HepG2 (cell line): ENCODE measurements at regions not wholly inside any gene's neighbourhood (a gene's known extent, or its start where the extent isn't known, plus 50 kb on each side); places are given as distances from the start of the nearest gene placed in this dataset.
A peak's percentile ranks its signal among the peaks of the same experiment; 100 is the strongest.

Experiments used
- CEBPG ChIP-seq: IDR thresholded peaks from 2 replicates; pipeline ENCODE4 v1.6.1; 2016
- FOXJ3 ChIP-seq: sonication (generic); formaldehyde crosslinking; IDR thresholded peaks from 2 replicates; pipeline ENCODE4 v1.4.0; 2020; ENCODE audit warnings: missing genetic modification reagents, mild to moderate bottlenecking, borderline replicate concordance
- HNF4A ChIP-seq: sonication (generic); formaldehyde crosslinking; IDR thresholded peaks from 2 replicates; pipeline ENCODE4 v1.4.0; 2020; ENCODE audit warnings: missing genetic modification reagents
- KDM3A ChIP-seq: IDR thresholded peaks from 2 replicates; pipeline ENCODE4 v1.6.1; 2018; ENCODE audit warnings: low read depth, missing compliant biosample characterization
- KDM6A ChIP-seq: IDR thresholded peaks from 2 replicates; pipeline ENCODE4 v1.6.1; 2016; ENCODE audit warnings: low read depth
- NR3C1 ChIP-seq: sonication (generic); formaldehyde crosslinking; IDR thresholded peaks from 2 replicates; pipeline ENCODE4 v1.4.0; 2020; ENCODE audit warnings: missing genetic modification reagents
- RBAK ChIP-seq: sonication (generic); formaldehyde crosslinking; IDR thresholded peaks from 2 replicates; pipeline ENCODE4 v1.5.1; 2020; ENCODE audit warnings: mild to moderate bottlenecking, missing genetic modification reagents
- RBFOX2 ChIP-seq: fragments of 200-400 bp; formaldehyde crosslinking; IDR thresholded peaks from 2 replicates; pipeline ENCODE4 v1.6.1; 2017; ENCODE audit warnings: low read depth, mild to moderate bottlenecking, low read length
- SOX13 ChIP-seq, 3 experiments: fragments of 450-650 bp in 1 of 3; sonication (generic) in 1 of 3; formaldehyde crosslinking in 1 of 3; IDR thresholded peaks in 2 of 3; conservative IDR thresholded peaks in 1 of 3; 2 replicates each; pipeline versions ENCODE4 v1.5.0 to v1.6.1; 2016 to 2020; ENCODE audit warnings: antibody characterized with exemption in 1 of 3, mild to moderate bottlenecking in 1 of 3, missing compliant biosample characterization in 1 of 3, missing genetic modification reagents in 1 of 3, moderate library complexity in 1 of 3
- ZBTB21 ChIP-seq: sonication (generic); formaldehyde crosslinking; IDR thresholded peaks from 2 replicates; pipeline ENCODE4 v1.4.0; 2020; ENCODE audit warnings: missing genetic modification reagents
- ZFP82 ChIP-seq: sonication (generic); formaldehyde crosslinking; IDR thresholded peaks from 2 replicates; pipeline ENCODE4 v1.5.1; 2020; ENCODE audit warnings: mild to moderate bottlenecking, missing genetic modification reagents, borderline replicate concordance
- ZNF101 ChIP-seq: sonication (generic); formaldehyde crosslinking; IDR thresholded peaks from 2 replicates; pipeline ENCODE4 v1.4.0; 2020; ENCODE audit warnings: mild to moderate bottlenecking, low read depth, missing genetic modification reagents, borderline replicate concordance
- ZNF382 ChIP-seq: sonication (generic); formaldehyde crosslinking; IDR thresholded peaks from 2 replicates; pipeline ENCODE4 v1.5.0; 2020; ENCODE audit warnings: missing genetic modification reagents, mild to moderate bottlenecking, borderline replicate concordance
- ZNF772 ChIP-seq: sonication (generic); formaldehyde crosslinking; IDR thresholded peaks from 2 replicates; pipeline ENCODE4 v1.5.0; 2020; ENCODE audit warnings: mild to moderate bottlenecking, missing genetic modification reagents
- ZSCAN20 ChIP-seq: sonication (generic); formaldehyde crosslinking; IDR thresholded peaks from 2 replicates; pipeline ENCODE4 v1.4.0; 2020; ENCODE audit warnings: missing genetic modification reagents, mild to moderate bottlenecking, borderline replicate concordance
- TF ChIP-seq, protein P1 (sequence below): sonication (generic); formaldehyde crosslinking; IDR thresholded peaks from 2 replicates; pipeline ENCODE4 v1.5.0; 2020; ENCODE audit warnings: mild to moderate bottlenecking, missing genetic modification reagents, borderline replicate concordance
- TF ChIP-seq, protein P2 (sequence below): sonication (generic); formaldehyde crosslinking; IDR thresholded peaks from 2 replicates; pipeline ENCODE4 v1.4.0; 2020; ENCODE audit warnings: missing genetic modification reagents
- TF ChIP-seq, protein P3 (sequence below): sonication (generic); formaldehyde crosslinking; IDR thresholded peaks from 2 replicates; pipeline ENCODE4 v1.9.0; 2021; ENCODE audit warnings: missing genetic modification reagents, mild to moderate bottlenecking, borderline replicate concordance
- TF ChIP-seq, protein P4 (sequence below): sonication (generic); formaldehyde crosslinking; IDR thresholded peaks from 2 replicates; pipeline ENCODE4 v1.4.0; 2020; ENCODE audit warnings: missing genetic modification reagents
- TF ChIP-seq, protein P5 (sequence below): sonication (generic); formaldehyde crosslinking; IDR thresholded peaks from 2 replicates; pipeline ENCODE4 v1.4.0; 2020; ENCODE audit warnings: missing genetic modification reagents
- TF ChIP-seq, protein P6 (sequence below): sonication (generic); formaldehyde crosslinking; conservative IDR thresholded peaks from 2 replicates; pipeline ENCODE4 v1.8.0; 2022; ENCODE audit warnings: missing genetic modification reagents

DNA sequence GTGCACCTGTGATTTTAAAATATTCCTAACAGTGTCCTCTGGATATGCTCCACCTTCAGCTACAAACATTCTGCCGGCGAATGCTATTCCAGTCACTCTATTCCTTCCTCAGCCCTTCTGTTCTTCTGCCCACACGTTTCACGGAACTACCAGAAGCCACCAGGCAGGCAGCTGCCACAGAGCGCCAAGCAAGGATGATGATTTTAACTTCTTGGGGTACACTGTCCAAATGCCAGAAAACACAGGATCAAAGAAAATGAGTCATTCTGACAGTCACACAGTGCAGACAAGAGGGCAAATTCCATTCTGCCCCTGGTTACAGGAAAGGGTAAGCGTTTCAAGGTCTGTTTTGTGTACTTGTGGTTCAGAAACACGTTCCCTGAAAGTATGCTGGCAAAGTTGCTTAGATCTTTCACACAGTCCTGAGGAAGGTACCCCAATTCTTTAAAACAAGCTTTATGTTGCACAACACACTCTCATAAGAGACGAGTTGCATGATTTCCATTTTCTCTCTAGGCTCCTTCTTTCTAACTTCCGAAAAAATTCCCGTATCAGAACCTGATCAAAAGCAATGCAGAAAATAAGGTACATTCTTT, 508.3 kb upstream of the PKN2 start (continued):
- TF ChIP-seq, protein P1, sequence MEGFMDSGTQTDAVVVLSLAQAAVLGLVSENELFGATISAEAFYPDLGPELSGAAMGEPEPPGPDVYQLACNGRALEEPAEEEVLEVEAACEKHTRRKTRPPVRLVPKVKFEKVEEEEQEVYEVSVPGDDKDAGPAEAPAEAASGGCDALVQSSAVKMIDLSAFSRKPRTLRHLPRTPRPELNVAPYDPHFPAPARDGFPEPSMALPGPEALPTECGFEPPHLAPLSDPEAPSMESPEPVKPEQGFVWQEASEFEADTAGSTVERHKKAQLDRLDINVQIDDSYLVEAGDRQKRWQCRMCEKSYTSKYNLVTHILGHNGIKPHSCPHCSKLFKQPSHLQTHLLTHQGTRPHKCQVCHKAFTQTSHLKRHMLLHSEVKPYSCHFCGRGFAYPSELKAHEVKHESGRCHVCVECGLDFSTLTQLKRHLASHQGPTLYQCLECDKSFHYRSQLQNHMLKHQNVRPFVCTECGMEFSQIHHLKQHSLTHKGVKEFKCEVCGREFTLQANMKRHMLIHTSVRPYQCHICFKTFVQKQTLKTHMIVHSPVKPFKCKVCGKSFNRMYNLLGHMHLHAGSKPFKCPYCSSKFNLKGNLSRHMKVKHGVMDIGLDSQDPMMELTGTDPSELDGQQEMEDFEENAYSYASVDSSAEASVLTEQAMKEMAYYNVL (CRISPR knock-in tag): peak; percentile 89
- TF ChIP-seq KDM3A (CRISPR knock-in tag): peak; percentile 77; the same call in 1 of the 2 replicates
- TF ChIP-seq, protein P2, sequence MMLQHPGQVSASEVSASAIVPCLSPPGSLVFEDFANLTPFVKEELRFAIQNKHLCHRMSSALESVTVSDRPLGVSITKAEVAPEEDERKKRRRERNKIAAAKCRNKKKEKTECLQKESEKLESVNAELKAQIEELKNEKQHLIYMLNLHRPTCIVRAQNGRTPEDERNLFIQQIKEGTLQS (CRISPR knock-in tag): peak; percentile 99
- peak; percentile 92 for TF ChIP-seq CEBPG (CRISPR knock-in tag)
- TF ChIP-seq, protein P3, sequence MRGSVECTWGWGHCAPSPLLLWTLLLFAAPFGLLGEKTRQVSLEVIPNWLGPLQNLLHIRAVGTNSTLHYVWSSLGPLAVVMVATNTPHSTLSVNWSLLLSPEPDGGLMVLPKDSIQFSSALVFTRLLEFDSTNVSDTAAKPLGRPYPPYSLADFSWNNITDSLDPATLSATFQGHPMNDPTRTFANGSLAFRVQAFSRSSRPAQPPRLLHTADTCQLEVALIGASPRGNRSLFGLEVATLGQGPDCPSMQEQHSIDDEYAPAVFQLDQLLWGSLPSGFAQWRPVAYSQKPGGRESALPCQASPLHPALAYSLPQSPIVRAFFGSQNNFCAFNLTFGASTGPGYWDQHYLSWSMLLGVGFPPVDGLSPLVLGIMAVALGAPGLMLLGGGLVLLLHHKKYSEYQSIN: no peak
- TF ChIP-seq FOXJ3: peak; percentile 97
- TF ChIP-seq SOX13 (IDR thresholded peaks at IDR 0.05): peak; percentile 90
- TF ChIP-seq SOX13 (CRISPR knock-in tag; conservative IDR thresholded peaks at IDR 0.05 in 1 of 2, IDR thresholded peaks at IDR 0.05 in 1 of 2): peak in 1 of 2 experiments; percentile 97; a peak in 2 of 4 replicates
- peak; percentile 55; the same call in 1 of the 2 replicates for TF ChIP-seq ZBTB21 (CRISPR knock-in tag)
- no peak for TF ChIP-seq ZNF101 (CRISPR knock-in tag)
- TF ChIP-seq HNF4A: peak; percentile 100
- TF ChIP-seq RBFOX2: peak; percentile 69
- TF ChIP-seq ZFP82 (CRISPR knock-in tag): no peak
- TF ChIP-seq, protein P4, sequence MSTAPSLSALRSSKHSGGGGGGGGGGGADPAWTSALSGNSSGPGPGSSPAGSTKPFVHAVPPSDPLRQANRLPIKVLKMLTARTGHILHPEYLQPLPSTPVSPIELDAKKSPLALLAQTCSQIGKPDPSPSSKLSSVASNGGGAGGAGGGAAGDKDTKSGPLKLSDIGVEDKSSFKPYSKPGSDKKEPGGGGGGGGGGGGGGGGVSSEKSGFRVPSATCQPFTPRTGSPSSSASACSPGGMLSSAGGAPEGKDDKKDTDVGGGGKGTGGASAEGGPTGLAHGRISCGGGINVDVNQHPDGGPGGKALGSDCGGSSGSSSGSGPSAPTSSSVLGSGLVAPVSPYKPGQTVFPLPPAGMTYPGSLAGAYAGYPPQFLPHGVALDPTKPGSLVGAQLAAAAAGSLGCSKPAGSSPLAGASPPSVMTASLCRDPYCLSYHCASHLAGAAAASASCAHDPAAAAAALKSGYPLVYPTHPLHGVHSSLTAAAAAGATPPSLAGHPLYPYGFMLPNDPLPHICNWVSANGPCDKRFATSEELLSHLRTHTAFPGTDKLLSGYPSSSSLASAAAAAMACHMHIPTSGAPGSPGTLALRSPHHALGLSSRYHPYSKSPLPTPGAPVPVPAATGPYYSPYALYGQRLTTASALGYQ (CRISPR knock-in tag): peak; percentile 96
- TF ChIP-seq, protein P5, sequence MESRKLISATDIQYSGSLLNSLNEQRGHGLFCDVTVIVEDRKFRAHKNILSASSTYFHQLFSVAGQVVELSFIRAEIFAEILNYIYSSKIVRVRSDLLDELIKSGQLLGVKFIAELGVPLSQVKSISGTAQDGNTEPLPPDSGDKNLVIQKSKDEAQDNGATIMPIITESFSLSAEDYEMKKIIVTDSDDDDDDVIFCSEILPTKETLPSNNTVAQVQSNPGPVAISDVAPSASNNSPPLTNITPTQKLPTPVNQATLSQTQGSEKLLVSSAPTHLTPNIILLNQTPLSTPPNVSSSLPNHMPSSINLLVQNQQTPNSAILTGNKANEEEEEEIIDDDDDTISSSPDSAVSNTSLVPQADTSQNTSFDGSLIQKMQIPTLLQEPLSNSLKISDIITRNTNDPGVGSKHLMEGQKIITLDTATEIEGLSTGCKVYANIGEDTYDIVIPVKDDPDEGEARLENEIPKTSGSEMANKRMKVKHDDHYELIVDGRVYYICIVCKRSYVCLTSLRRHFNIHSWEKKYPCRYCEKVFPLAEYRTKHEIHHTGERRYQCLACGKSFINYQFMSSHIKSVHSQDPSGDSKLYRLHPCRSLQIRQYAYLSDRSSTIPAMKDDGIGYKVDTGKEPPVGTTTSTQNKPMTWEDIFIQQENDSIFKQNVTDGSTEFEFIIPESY: peak; percentile 58
- peak; percentile 99 for TF ChIP-seq KDM6A
- TF ChIP-seq, protein P6, sequence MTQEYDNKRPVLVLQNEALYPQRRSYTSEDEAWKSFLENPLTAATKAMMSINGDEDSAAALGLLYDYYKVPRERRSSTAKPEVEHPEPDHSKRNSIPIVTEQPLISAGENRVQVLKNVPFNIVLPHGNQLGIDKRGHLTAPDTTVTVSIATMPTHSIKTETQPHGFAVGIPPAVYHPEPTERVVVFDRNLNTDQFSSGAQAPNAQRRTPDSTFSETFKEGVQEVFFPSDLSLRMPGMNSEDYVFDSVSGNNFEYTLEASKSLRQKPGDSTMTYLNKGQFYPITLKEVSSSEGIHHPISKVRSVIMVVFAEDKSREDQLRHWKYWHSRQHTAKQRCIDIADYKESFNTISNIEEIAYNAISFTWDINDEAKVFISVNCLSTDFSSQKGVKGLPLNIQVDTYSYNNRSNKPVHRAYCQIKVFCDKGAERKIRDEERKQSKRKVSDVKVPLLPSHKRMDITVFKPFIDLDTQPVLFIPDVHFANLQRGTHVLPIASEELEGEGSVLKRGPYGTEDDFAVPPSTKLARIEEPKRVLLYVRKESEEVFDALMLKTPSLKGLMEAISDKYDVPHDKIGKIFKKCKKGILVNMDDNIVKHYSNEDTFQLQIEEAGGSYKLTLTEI (CRISPR knock-in tag): no peak
- TF ChIP-seq ZSCAN20 (CRISPR knock-in tag): no peak; the same call in 1 of the 2 replicates
- TF ChIP-seq ZNF772: peak; percentile 63
- no peak for TF ChIP-seq ZNF382 (CRISPR knock-in tag)
- TF ChIP-seq NR3C1 (CRISPR knock-in tag): no peak
- no peak for TF ChIP-seq RBAK
